HepG2 (cell line): ENCODE measurements at regions not wholly inside any gene's neighbourhood (a gene's known extent, or its start where the extent isn't known, plus 50 kb on each side); places are given as distances from the start of the nearest gene placed in this dataset.

Experiments
- ATAC-seq: fragments of 200-7000 bp; cut with Tn5 transposase; 3 replicates; pipeline ENCODE4 v1.9.1; 2020; ENCODE audit warnings: mild to moderate bottlenecking, moderate library complexity
- BruUV-seq: library from RNA; stranded (reverse); fragments of 400-500 nt; replicated peaks from 2 replicates; lab custom pipeline; 2021; lab: Mats Ljungman, UMichigan
- CTCF ChIA-PET: fragments of 300-600 bp; formaldehyde crosslinking; extraction: SDS; loops from one replicate; lab custom pipeline; 2021; ENCODE audit warnings: low total read pairs, inconsistent platforms, low intra/inter-chr PET ratio; lab: Yijun Ruan, JAX
- POLR2A ChIA-PET: fragments of 350-600 bp; sonication (Branson Sonifier 250); formaldehyde crosslinking; loops from one replicate; lab custom pipeline; 2020; ENCODE audit warnings: antibody characterized with exemption, inconsistent platforms; lab: Yijun Ruan, JAX
- DNase-seq: peaks from one replicate; pipeline ENCODE4 v3.0.0-alpha.2; 2015; ENCODE audit warnings: low spot score
- FAIRE-seq: peaks from 3 replicates; lab custom pipeline; 2011; peaks lifted over from hg19 to GRCh38; lab: Jason Lieb, UNC
- H2AFZ ChIP-seq: one replicate; pipeline ENCODE4 v1.6.1; 2011; ENCODE audit warnings: low read length, inconsistent platforms
- H3K27ac ChIP-seq: fragments of 300-600 bp; 3 replicates; pipeline ENCODE4 v1.8.0; 2011; ENCODE audit warnings: mixed run types, mild to moderate bottlenecking, mixed read lengths, low read length, inconsistent platforms; ENCODE audit not compliant: insufficient read depth; ENCODE audit errors: extremely low read length
- H3K27me3 ChIP-seq, 2 experiments: fragments of 200-600 bp in 1 of 2; 2 replicates in 1 of 2; 3 replicates in 1 of 2; pipeline versions ENCODE4 v1.6.0 to v1.8.0; 2011; ENCODE audit warnings: low read length in 2 of 2, mild to moderate bottlenecking in 2 of 2, moderate library complexity in 2 of 2, inconsistent platforms in 1 of 2; ENCODE audit not compliant: insufficient read depth in 2 of 2, control insufficient read depth in 1 of 2
- H3K36me3 ChIP-seq, 2 experiments: fragments of 200-600 bp in 1 of 2; replicated peaks in 1 of 2; 2 replicates in 1 of 2; 3 replicates in 1 of 2; pipeline versions ENCODE4 v1.5.1 to v1.8.0; 2011; ENCODE audit warnings: low read length in 2 of 2, inconsistent platforms in 1 of 2; ENCODE audit not compliant: insufficient read depth in 2 of 2, control insufficient read depth in 1 of 2
- H3K4me1 ChIP-seq: 2 replicates; pipeline ENCODE4 v1.5.1; 2012; ENCODE audit warnings: low read length, inconsistent platforms; ENCODE audit not compliant: insufficient read depth
- H3K4me2 ChIP-seq: 2 replicates; pipeline ENCODE4 v1.6.0; 2011; ENCODE audit warnings: low read depth, low read length, inconsistent platforms
- H3K4me3 ChIP-seq, 3 experiments: fragments of 200-600 bp in 1 of 3; sonication (generic), shearing (Covaris generic) in 1 of 3; replicated peaks in 1 of 3; 2 replicates each; pipeline ENCODE4 v1.5.1; 2011 to 2016; ENCODE audit warnings: low read length in 3 of 3, inconsistent platforms in 2 of 3, low read depth in 2 of 3, mild to moderate bottlenecking in 2 of 3, control low read depth in 1 of 3, mixed read lengths in 1 of 3; ENCODE audit not compliant: insufficient read depth in 1 of 3
- H3K79me2 ChIP-seq: one replicate; pipeline ENCODE4 v1.6.1; 2011; ENCODE audit warnings: low read length, inconsistent platforms; ENCODE audit not compliant: insufficient read depth
- H3K9ac ChIP-seq: 2 replicates; pipeline ENCODE4 v1.6.0; 2011; ENCODE audit warnings: mild to moderate bottlenecking, low read depth, low read length, inconsistent platforms; ENCODE audit not compliant: insufficient read depth
- H3K9me3 ChIP-seq: 2 replicates; pipeline ENCODE4 v1.5.1; 2012; ENCODE audit warnings: mild to moderate bottlenecking, low read length
- H4K20me1 ChIP-seq: 2 replicates; pipeline ENCODE4 v1.6.0; 2011; ENCODE audit warnings: inconsistent platforms, mild to moderate bottlenecking, low read length, moderate library complexity; ENCODE audit not compliant: insufficient read depth
- ARHGAP35 ChIP-seq: sonication (generic); formaldehyde crosslinking; IDR thresholded peaks from 2 replicates; pipeline ENCODE4 v1.9.0; 2022; ENCODE audit warnings: mild to moderate bottlenecking, inconsistent platforms, moderate library complexity, missing genetic modification reagents, borderline replicate concordance
- FOXP1 ChIP-seq, 2 experiments: fragments of 450-650 bp in 1 of 2; IDR thresholded peaks; 2 replicates each; pipeline ENCODE4 v1.6.1; 2017 to 2018; ENCODE audit warnings: antibody characterized with exemption in 1 of 2
- GMEB1 ChIP-seq: sonication (generic); formaldehyde crosslinking; IDR thresholded peaks from 2 replicates; pipeline ENCODE4 v1.5.1; 2020; ENCODE audit warnings: missing genetic modification reagents, mild to moderate bottlenecking, borderline replicate concordance
- KDM5A ChIP-seq: fragments of 200-600 bp; sonication (generic); IDR thresholded peaks from 2 replicates; pipeline ENCODE4 v1.7.0; 2018; ENCODE audit warnings: antibody characterized with exemption, mild to moderate bottlenecking, low read length, borderline replicate concordance
- MAFF ChIP-seq: IDR thresholded peaks from 2 replicates; pipeline ENCODE4 v1.6.1; 2011; ENCODE audit warnings: low read depth, low read length, improper control_type of control experiment
- PHF8 ChIP-seq: sonication (generic); formaldehyde crosslinking; IDR thresholded peaks from 2 replicates; pipeline ENCODE4 v1.5.0; 2020; ENCODE audit warnings: missing genetic modification reagents
- PPARG ChIP-seq: conservative IDR thresholded peaks from 2 replicates; pipeline ENCODE4 v1.6.1; 2016; ENCODE audit warnings: missing biosample characterization, missing genetic modification reagents
- WGBS: methylation state at CpG from one replicate; pipeline ENCODE4 v1.1.6; 2017; ENCODE audit warnings: low lambda C conversion rate; 5-methylcytosine and 5-hydroxymethylcytosine counted together
- in situ Hi-C: cut with HindIII; loops from 2 replicates; pipeline ENCODE4 v1.10.0; 2017; ENCODE audit warnings: low pct_unique_long_range_greater_than_20kb; ENCODE audit not compliant: extremely low pct_ligation_motif_present
- intact Hi-C: fragments of 100-400 bp; cut with micrococcal nuclease; formaldehyde crosslinking; loops from one replicate; pipeline ENCODE4 v1.10.0; 2022; ENCODE audit not compliant: unreplicated experiment
- TF ChIP-seq, protein P1 (sequence below): IDR thresholded peaks from 2 replicates; pipeline ENCODE4 v1.4.0; 2020; ENCODE audit warnings: mild to moderate bottlenecking, missing genetic modification reagents
- TF ChIP-seq, protein P2 (sequence below): IDR thresholded peaks from 2 replicates; pipeline ENCODE4 v1.6.1; 2018; ENCODE audit warnings: missing genetic modification reagents, mild to moderate bottlenecking, missing compliant biosample characterization
- TF ChIP-seq, protein P3 (sequence below): IDR thresholded peaks from 2 replicates; pipeline ENCODE4 v1.6.1; 2016; ENCODE audit warnings: mild to moderate bottlenecking, missing biosample characterization, missing genetic modification reagents

- Histone ChIP-seq H4K20me1 (no peaks in the 10 kb centered on the region), H3K4me2 (no peak overlapping the region), H3K79me2 (no peaks in the 10 kb centered on the region), H3K27ac (no peak overlapping the region), H3K4me3 (no peak overlapping the region), H3K4me1 (no peaks in the 10 kb centered on the region), H3K9ac (no peak overlapping the region), H3K27me3 (no peaks in the 10 kb centered on the region), H3K9me3 (no peaks in the 10 kb centered on the region), H2AFZ (no peak overlapping the region), H3K36me3 (no peaks in the 10 kb centered on the region)
- TF ChIP-seq, protein P1, sequence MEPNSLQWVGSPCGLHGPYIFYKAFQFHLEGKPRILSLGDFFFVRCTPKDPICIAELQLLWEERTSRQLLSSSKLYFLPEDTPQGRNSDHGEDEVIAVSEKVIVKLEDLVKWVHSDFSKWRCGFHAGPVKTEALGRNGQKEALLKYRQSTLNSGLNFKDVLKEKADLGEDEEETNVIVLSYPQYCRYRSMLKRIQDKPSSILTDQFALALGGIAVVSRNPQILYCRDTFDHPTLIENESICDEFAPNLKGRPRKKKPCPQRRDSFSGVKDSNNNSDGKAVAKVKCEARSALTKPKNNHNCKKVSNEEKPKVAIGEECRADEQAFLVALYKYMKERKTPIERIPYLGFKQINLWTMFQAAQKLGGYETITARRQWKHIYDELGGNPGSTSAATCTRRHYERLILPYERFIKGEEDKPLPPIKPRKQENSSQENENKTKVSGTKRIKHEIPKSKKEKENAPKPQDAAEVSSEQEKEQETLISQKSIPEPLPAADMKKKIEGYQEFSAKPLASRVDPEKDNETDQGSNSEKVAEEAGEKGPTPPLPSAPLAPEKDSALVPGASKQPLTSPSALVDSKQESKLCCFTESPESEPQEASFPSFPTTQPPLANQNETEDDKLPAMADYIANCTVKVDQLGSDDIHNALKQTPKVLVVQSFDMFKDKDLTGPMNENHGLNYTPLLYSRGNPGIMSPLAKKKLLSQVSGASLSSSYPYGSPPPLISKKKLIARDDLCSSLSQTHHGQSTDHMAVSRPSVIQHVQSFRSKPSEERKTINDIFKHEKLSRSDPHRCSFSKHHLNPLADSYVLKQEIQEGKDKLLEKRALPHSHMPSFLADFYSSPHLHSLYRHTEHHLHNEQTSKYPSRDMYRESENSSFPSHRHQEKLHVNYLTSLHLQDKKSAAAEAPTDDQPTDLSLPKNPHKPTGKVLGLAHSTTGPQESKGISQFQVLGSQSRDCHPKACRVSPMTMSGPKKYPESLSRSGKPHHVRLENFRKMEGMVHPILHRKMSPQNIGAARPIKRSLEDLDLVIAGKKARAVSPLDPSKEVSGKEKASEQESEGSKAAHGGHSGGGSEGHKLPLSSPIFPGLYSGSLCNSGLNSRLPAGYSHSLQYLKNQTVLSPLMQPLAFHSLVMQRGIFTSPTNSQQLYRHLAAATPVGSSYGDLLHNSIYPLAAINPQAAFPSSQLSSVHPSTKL (CRISPR knock-in tag), result no peak
- TF ChIP-seq PPARG (no peak), MAFF (no peak), PHF8 (CRISPR knock-in tag) (no peak)
- FAIRE-seq (no peak), ATAC-seq (no peak), DNase-seq (no peak)
- 2% methylated on average over 3 of the region's 3 CpGs for WGBS
- in situ Hi-C loops, result no loop called here
- POLR2A ChIA-PET, result no interaction called here
- intact Hi-C loops, result no loop called here
- CTCF ChIA-PET, result no interaction called here
- no TSS peak for BruUV-seq
These were observed 232.5 kb upstream of the CCNH start for GRCh38 chr5:87645224-87645623.

- POLR2A ChIA-PET, result no interaction called here
- Histone ChIP-seq H3K27ac (no peak overlapping the region), H3K4me1 (no peaks in the 10 kb centered on the region), H3K79me2 (no peaks in the 10 kb centered on the region), H2AFZ (no peak overlapping the region), H3K9ac (no peak overlapping the region), H3K4me3 (no peak overlapping the region), H3K4me2 (no peak overlapping the region), H4K20me1 (no peaks in the 10 kb centered on the region), H3K36me3 (no peaks in the 10 kb centered on the region)
- intact Hi-C loops, result no loop called here
- FAIRE-seq (no peak), DNase-seq (no peak)
- CTCF ChIA-PET, result no interaction called here
- BruUV-seq, result no TSS peak
- in situ Hi-C loops, result no loop called here
- TF ChIP-seq ARHGAP35 (CRISPR knock-in tag), result no peak
- TF ChIP-seq, protein P2, sequence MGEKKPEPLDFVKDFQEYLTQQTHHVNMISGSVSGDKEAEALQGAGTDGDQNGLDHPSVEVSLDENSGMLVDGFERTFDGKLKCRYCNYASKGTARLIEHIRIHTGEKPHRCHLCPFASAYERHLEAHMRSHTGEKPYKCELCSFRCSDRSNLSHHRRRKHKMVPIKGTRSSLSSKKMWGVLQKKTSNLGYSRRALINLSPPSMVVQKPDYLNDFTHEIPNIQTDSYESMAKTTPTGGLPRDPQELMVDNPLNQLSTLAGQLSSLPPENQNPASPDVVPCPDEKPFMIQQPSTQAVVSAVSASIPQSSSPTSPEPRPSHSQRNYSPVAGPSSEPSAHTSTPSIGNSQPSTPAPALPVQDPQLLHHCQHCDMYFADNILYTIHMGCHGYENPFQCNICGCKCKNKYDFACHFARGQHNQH (CRISPR knock-in tag), result no peak
- TF ChIP-seq, protein P3, sequence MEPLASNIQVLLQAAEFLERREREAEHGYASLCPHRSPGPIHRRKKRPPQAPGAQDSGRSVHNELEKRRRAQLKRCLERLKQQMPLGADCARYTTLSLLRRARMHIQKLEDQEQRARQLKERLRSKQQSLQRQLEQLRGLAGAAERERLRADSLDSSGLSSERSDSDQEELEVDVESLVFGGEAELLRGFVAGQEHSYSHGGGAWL (CRISPR knock-in tag), result no peak
- no peak for TF ChIP-seq GMEB1 (CRISPR knock-in tag)
- TF ChIP-seq KDM5A, result no peak
- no peak for TF ChIP-seq FOXP1 (IDR thresholded peaks at IDR 0.05)
- TF ChIP-seq FOXP1 (CRISPR knock-in tag; IDR thresholded peaks at IDR 0.05), result no peak
- TF ChIP-seq, all 625 proteins: peak for 0
- no peaks in the 10 kb centered on the region for H3K27me3 ChIP-seq
- H3K9me3 ChIP-seq, result no peaks in the 10 kb centered on the region
- ATAC-seq, result no peak
These were observed 228.2 kb upstream of the CCNH start for GRCh38 chr5:87640902-87641301.
